ENCODE measurements at regions not wholly inside any gene's neighbourhood (a gene's known extent, or its start where the extent isn't known, plus 50 kb on each side); places are given as distances from the start of the nearest gene placed in this dataset.
"Not testable (repeated sequence)": the region's sequence is repeated elsewhere in the genome, so short reads cannot be mapped to it uniquely, and the experiment has no call there.

DNA sequence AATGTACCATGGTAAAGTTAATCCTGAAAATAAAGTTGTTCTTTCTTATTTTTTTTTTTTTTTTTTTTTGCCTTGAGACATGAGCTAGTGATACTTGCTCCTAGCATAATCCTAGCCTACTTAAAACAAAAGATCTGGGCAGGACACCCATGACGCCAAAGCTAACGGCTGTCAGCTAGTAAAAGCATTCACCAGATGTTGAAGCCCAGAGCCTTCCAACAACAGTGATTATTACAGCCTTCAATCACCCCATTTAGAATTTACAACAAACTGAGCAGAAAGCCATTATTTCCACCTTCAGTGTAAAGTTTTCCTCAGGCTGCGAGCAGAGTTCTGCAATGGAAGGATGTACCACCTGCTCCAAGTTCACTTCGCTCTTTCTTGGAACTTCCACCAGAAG is 259.5 kb downstream of the SP3 start:
- Histone ChIP-seq H3K4me1 (ENCODE audit: control insufficient read depth, insufficient read depth, low read length) (no peaks in the 10 kb centered on the region), H3K9me3 (ENCODE audit: control insufficient read depth, low read length) (no peaks in the 10 kb centered on the region), H3K36me3 (ENCODE audit: control insufficient read depth, insufficient read depth, low read length) (no peaks in the 10 kb centered on the region), H3K27me3 (ENCODE audit: control insufficient read depth, insufficient read depth, low read length) (no peaks in the 10 kb centered on the region), H3K9ac (ENCODE audit: low read length) (no peak overlapping the region), H3K4me3 (ENCODE audit: low read length) (no peak overlapping the region)

DNA sequence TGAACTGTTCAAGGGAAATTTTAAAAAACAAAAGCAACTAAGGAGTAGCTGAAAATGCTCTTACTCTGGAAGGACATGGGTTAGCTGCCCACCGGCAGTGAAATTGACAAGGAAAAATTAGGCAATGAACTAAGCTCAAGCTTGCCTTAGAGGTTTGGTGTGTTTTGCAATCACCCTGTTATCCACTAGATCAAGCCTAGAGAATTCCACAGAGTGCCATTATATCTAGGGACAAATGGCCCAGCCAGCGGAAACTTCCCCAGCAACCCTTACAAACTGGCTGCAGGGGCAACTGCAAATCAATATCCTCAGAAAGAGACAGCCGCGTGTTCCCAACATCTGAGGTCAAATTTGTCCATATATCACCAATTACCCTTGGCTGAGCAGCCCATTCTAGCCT is 258.2 kb downstream of the SP3 start:
- Histone ChIP-seq H3K4me3 (ENCODE audit: low read length) (no peak overlapping the region), H3K27me3 (ENCODE audit: control insufficient read depth, insufficient read depth, low read length) (no peaks in the 10 kb centered on the region), H3K9me3 (ENCODE audit: control insufficient read depth, low read length) (no peaks in the 10 kb centered on the region), H3K4me1 (ENCODE audit: control insufficient read depth, insufficient read depth, low read length) (no peaks in the 10 kb centered on the region), H3K9ac (ENCODE audit: low read length) (no peak overlapping the region), H3K36me3 (ENCODE audit: control insufficient read depth, insufficient read depth, low read length) (no peaks in the 10 kb centered on the region)

GRCh38 chr2:173708806-173709205 is 256.4 kb downstream of the SP3 start:
- no peaks in the 10 kb centered on the region for H3K9me3 ChIP-seq (ENCODE audit: control insufficient read depth, low read length)
- no peaks in the 10 kb centered on the region for H3K4me1 ChIP-seq (ENCODE audit: control insufficient read depth, insufficient read depth, low read length)
- no peak overlapping the region for H3K4me3 ChIP-seq (ENCODE audit: low read length)
- no peaks in the 10 kb centered on the region for H3K27me3 ChIP-seq (ENCODE audit: control insufficient read depth, insufficient read depth, low read length)
- no peaks in the 10 kb centered on the region for H3K36me3 ChIP-seq (ENCODE audit: control insufficient read depth, insufficient read depth, low read length)
- H3K9ac ChIP-seq (ENCODE audit: low read length): no peak overlapping the region

- Histone ChIP-seq H3K4me1 (ENCODE audit: control insufficient read depth, insufficient read depth, low read length) (no peaks in the 10 kb centered on the region), H3K9me3 (ENCODE audit: control insufficient read depth, low read length) (no peaks in the 10 kb centered on the region)
These were observed 253.4 kb downstream of the SP3 start for GRCh38 chr2:173711816-173712215.

GRCh38 chr2:173713904-173714555 is 251.1 kb downstream of the SP3 start:
- Histone ChIP-seq H3K4me3 (ENCODE audit: low read length) (no peak overlapping the region), H3K36me3 (ENCODE audit: control insufficient read depth, insufficient read depth, low read length) (no peaks in the 10 kb centered on the region), H3K9me3 (ENCODE audit: control insufficient read depth, low read length) (no peaks in the 10 kb centered on the region), H3K4me1 (ENCODE audit: control insufficient read depth, insufficient read depth, low read length) (no peaks in the 10 kb centered on the region), H3K9ac (ENCODE audit: low read length) (no peak overlapping the region), H3K27me3 (ENCODE audit: control insufficient read depth, insufficient read depth, low read length) (no peaks in the 10 kb centered on the region)

More at GRCh38 chr2:173711816-173712215, 253.4 kb downstream of the SP3 start:
- Histone ChIP-seq H3K27me3 (ENCODE audit: control insufficient read depth, insufficient read depth, low read length) (no peaks in the 10 kb centered on the region), H3K4me3 (ENCODE audit: low read length) (no peak overlapping the region), H3K36me3 (ENCODE audit: control insufficient read depth, insufficient read depth, low read length) (no peaks in the 10 kb centered on the region), H3K9ac (ENCODE audit: low read length) (no peak overlapping the region)

DNA sequence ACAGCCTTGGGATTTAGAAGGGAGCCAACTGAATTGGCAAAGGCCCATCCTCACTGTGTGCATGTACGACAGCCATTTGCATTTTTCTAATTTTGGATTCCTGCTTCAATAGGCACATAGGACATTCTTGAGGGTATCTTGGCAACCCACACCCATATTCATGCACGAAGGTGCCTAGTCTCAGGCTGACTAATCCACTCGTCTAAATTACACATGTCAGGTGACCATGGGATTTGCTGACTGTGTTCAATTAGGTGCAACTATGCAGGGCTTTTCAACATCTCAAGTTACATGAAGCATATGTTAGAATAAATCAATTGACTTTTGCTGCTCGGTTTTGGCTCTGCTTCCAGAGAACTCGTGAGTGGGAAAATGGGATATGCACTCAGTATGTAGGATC is 249.7 kb downstream of the SP3 start:
- Histone ChIP-seq H3K4me3 (ENCODE audit: low read length) (no peak overlapping the region), H3K9me3 (ENCODE audit: control insufficient read depth, low read length) (no peaks in the 10 kb centered on the region), H3K27me3 (ENCODE audit: control insufficient read depth, insufficient read depth, low read length) (no peaks in the 10 kb centered on the region), H3K36me3 (ENCODE audit: control insufficient read depth, insufficient read depth, low read length) (no peaks in the 10 kb centered on the region), H3K4me1 (ENCODE audit: control insufficient read depth, insufficient read depth, low read length) (no peaks in the 10 kb centered on the region), H3K9ac (ENCODE audit: low read length) (no peak overlapping the region)

- Histone ChIP-seq H3K27me3 (ENCODE audit: control insufficient read depth, insufficient read depth, low read length) (no peaks in the 10 kb centered on the region), H3K36me3 (ENCODE audit: control insufficient read depth, insufficient read depth, low read length) (no peaks in the 10 kb centered on the region), H3K4me1 (ENCODE audit: control insufficient read depth, insufficient read depth, low read length) (no peaks in the 10 kb centered on the region), H3K9ac (ENCODE audit: low read length) (no peak overlapping the region), H3K4me3 (ENCODE audit: low read length) (no peak overlapping the region), H3K9me3 (ENCODE audit: control insufficient read depth, low read length) (no peaks in the 10 kb centered on the region)
These were observed 248.6 kb downstream of the SP3 start for GRCh38 chr2:173716458-173717052.

DNA sequence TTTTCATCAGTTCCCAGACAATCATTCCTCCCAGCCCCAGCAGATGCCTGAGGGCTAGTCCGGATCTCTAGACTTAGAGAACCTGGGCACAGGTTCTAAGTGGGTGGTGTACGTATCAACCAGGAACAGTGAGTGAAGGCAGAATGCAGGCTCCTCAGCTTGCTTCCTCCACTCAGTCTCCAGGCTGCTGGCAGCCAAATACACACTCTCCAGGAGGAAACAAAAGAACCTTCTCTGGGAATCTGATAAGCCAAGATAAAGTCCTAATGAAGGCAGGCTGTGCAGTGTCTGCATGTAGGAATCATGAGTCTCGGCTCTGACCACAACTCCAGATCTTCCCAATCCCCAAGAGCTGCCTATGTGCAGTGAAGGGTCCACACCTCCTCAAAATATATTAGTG is 245.7 kb downstream of the SP3 start:
- H3K4me3 ChIP-seq (ENCODE audit: low read length): no peak overlapping the region
- H3K4me1 ChIP-seq (ENCODE audit: control insufficient read depth, insufficient read depth, low read length): no peaks in the 10 kb centered on the region
- H3K36me3 ChIP-seq (ENCODE audit: control insufficient read depth, insufficient read depth, low read length): no peaks in the 10 kb centered on the region
- H3K27me3 ChIP-seq (ENCODE audit: control insufficient read depth, insufficient read depth, low read length): no peaks in the 10 kb centered on the region
- H3K9me3 ChIP-seq (ENCODE audit: control insufficient read depth, low read length): no peaks in the 10 kb centered on the region
- no peak overlapping the region for H3K9ac ChIP-seq (ENCODE audit: low read length)

DNA sequence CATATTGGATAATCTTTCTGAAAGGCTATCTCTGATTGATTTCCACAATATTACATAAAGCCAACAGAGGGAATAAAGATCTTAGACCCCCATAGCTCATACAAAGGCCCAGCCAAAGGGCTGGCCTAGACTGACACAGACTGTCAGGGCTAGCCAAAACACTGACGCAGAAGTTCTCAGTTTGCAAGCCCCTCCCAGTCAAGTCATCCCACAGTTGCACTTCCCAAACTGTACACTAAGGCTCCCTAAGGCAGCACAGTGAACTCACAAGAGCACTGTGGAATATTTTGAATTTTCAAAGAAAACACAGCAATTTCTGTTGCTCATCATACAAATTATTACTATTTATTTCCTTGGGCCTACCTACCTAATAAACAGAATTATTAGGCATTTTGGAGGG is 244.9 kb downstream of the SP3 start:
- H3K4me1 ChIP-seq (ENCODE audit: control insufficient read depth, insufficient read depth, low read length): no peaks in the 10 kb centered on the region
- no peaks in the 10 kb centered on the region for H3K27me3 ChIP-seq (ENCODE audit: control insufficient read depth, insufficient read depth, low read length)
- H3K4me3 ChIP-seq (ENCODE audit: low read length): no peak overlapping the region
- H3K9me3 ChIP-seq (ENCODE audit: control insufficient read depth, low read length): no peaks in the 10 kb centered on the region
- no peak overlapping the region for H3K9ac ChIP-seq (ENCODE audit: low read length)
- no peaks in the 10 kb centered on the region for H3K36me3 ChIP-seq (ENCODE audit: control insufficient read depth, insufficient read depth, low read length)

DNA sequence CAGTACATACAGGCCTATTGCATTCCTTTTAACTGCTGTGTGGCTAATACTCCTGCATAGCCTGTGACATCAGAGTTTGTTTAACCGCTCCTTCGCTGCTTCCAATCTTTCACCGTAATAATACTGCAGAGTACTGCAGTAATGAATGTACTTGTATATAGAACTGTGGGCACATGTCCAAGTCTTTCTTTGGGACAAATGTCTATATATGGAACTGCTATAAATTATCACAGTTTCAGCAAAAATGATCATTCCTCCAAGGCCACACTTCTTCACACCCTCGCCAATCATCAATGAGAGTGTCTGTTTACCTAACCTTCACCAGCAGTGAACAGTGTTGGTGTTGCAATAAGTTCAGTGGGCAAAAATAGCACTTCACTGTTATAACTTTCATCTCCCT is 230.4 kb downstream of the SP3 start:
- Histone ChIP-seq H3K4me1 (ENCODE audit: control insufficient read depth, insufficient read depth, low read length) (no peaks in the 10 kb centered on the region), H3K9me3 (ENCODE audit: control insufficient read depth, low read length) (no peaks in the 10 kb centered on the region), H3K36me3 (ENCODE audit: control insufficient read depth, insufficient read depth, low read length) (no peaks in the 10 kb centered on the region), H3K4me3 (ENCODE audit: low read length) (no peak overlapping the region), H3K27me3 (ENCODE audit: control insufficient read depth, insufficient read depth, low read length) (no peaks in the 10 kb centered on the region), H3K9ac (ENCODE audit: low read length) (no peak overlapping the region)

DNA sequence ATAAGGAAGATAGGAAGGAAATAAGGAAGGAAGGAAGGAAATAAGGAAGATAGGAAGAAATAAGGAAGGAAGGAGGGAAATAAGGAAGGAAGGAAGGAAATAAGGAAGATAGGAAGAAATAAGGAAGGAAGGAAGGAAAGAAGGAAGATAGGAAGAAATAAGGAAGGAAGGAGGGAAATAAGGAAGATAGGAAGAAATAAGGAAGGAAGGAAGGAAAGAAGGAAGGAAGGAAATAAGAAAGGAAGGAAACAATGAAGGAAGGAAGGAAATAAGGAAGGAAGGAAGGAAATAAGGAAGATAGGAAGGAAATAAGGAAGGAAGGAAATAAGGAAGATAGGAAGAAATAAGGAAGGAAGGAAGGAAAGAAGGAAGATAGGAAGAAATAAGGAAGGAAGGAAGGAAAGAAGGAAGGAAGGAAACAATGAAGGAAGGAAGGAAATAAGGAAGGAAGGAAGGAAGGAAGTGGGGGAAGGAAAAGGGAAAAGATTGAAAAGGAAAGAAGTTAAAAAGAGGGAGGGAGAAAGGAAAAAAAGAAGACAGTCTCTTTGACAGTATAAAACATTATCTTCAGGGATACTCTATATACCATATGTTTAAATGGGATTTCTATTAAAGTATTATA is 227.1 kb downstream of the SP3 start:
- H3K9ac ChIP-seq (ENCODE audit: low read length); H3K36me3 ChIP-seq (ENCODE audit: control insufficient read depth, insufficient read depth, low read length); H3K4me3 ChIP-seq (ENCODE audit: low read length); H3K4me1 ChIP-seq (ENCODE audit: control insufficient read depth, insufficient read depth, low read length); H3K27me3 ChIP-seq (ENCODE audit: control insufficient read depth, insufficient read depth, low read length); H3K9me3 ChIP-seq (ENCODE audit: control insufficient read depth, low read length): not testable (repeated sequence)

DNA sequence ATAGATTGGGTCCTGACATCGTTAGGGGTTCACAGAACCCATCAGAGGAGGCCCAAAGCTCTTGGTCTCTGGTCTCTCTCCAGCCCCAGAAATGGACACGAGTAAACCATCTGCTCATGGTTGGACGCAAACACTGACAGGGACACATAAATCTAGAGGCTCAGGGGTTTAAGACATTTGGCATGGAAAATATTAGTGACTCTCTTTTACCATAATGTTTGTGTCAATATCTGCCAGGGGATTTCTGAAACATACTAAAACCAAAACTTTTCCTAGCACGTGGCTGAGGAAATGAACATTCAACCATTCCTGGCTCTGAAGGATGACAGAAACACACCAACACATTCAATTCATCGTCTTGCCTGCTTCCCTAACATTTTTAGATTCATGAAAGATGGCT is 226.2 kb downstream of the SP3 start:
- Histone ChIP-seq H3K4me3 (ENCODE audit: low read length) (no peak overlapping the region), H3K9ac (ENCODE audit: low read length) (no peak overlapping the region), H3K36me3 (ENCODE audit: control insufficient read depth, insufficient read depth, low read length) (no peaks in the 10 kb centered on the region), H3K9me3 (ENCODE audit: control insufficient read depth, low read length) (no peaks in the 10 kb centered on the region), H3K27me3 (ENCODE audit: control insufficient read depth, insufficient read depth, low read length) (no peaks in the 10 kb centered on the region), H3K4me1 (ENCODE audit: control insufficient read depth, insufficient read depth, low read length) (no peaks in the 10 kb centered on the region)

Data from mucosa of stomach (tissue), 1 donor.